WTC11 (cell line): ENCODE measurements at regions not wholly inside any gene's neighbourhood (a gene's known extent, or its start where the extent isn't known, plus 50 kb on each side); places are given as distances from the start of the nearest gene placed in this dataset.

Experiments used
- ATAC-seq: fragments of 200-7000 bp; cut with Tn5 transposase; 2 replicates; pipeline ENCODE4 v1.10.0; 2021; ENCODE audit warnings: mild to moderate bottlenecking, moderate library complexity
- CTCF ChIA-PET: fragments of 300-600 bp; sonication (Branson Sonifier 250); formaldehyde crosslinking; loops from one replicate; lab custom pipeline; 2021; ENCODE audit warnings: antibody characterized with exemption; lab: Charles Lee
- POLR2A ChIA-PET: fragments of 350-600 bp; sonication (Branson Sonifier 250); formaldehyde crosslinking; loops from one replicate; lab custom pipeline; 2021; ENCODE audit warnings: antibody characterized with exemption; lab: Charles Lee
- DNase-seq: peaks from one replicate; pipeline ENCODE4 v3.0.0; 2021; ENCODE audit warnings: low spot score
- H3K27ac Mint-ChIP-seq: 2 replicates; pipeline ENCODE4 v1.8.0; 2021; ENCODE audit warnings: mixed read lengths
- H3K27me3 Mint-ChIP-seq: 2 replicates; pipeline ENCODE4 v1.8.0; 2021; ENCODE audit warnings: low read depth, mild to moderate bottlenecking, moderate library complexity, mixed read lengths
- H3K36me3 Mint-ChIP-seq: 2 replicates; pipeline ENCODE4 v1.8.0; 2021; ENCODE audit warnings: mixed read lengths
- H3K4me1 Mint-ChIP-seq: 2 replicates; pipeline ENCODE4 v1.8.0; 2022; ENCODE audit warnings: mixed read lengths
- H3K4me3 Mint-ChIP-seq: 2 replicates; pipeline ENCODE4 v1.8.0; 2021; ENCODE audit warnings: mild to moderate bottlenecking, moderate library complexity, mixed read lengths
- H3K9me3 Mint-ChIP-seq: 2 replicates; pipeline ENCODE4 v1.8.0; 2021; ENCODE audit warnings: mixed read lengths
- CREB1 ChIP-seq: sonication (generic); formaldehyde crosslinking; IDR thresholded peaks from 2 replicates; pipeline ENCODE4 v1.8.0; 2023; ENCODE audit warnings: mild to moderate bottlenecking, missing genetic modification reagents
- EMX1 ChIP-seq: fragments of 250-450 bp; sonication (Bioruptor Pico); IDR thresholded peaks from 2 replicates; pipeline ENCODE4 v1.8.0; 2021; ENCODE audit warnings: mild to moderate bottlenecking
- FOXJ3 ChIP-seq: sonication (generic); formaldehyde crosslinking; IDR thresholded peaks from 2 replicates; pipeline ENCODE4 v1.9.0; 2021; ENCODE audit warnings: missing genetic modification reagents, mild to moderate bottlenecking, borderline replicate concordance
- JUN ChIP-seq: sonication (generic); formaldehyde crosslinking; IDR thresholded peaks from 2 replicates; pipeline ENCODE4 v1.8.0; 2023; ENCODE audit warnings: mild to moderate bottlenecking, missing genetic modification reagents
- NR1H2 ChIP-seq: sonication (generic); formaldehyde crosslinking; IDR thresholded peaks from 2 replicates; pipeline ENCODE4 v1.9.0; 2021; ENCODE audit warnings: mild to moderate bottlenecking, moderate library complexity, missing genetic modification reagents
- OVOL2 ChIP-seq: fragments of 250-450 bp; sonication (Bioruptor Pico); IDR thresholded peaks from 2 replicates; pipeline ENCODE4 v1.9.0; 2021; ENCODE audit warnings: mild to moderate bottlenecking, borderline replicate concordance
- RELA ChIP-seq: sonication (generic); formaldehyde crosslinking; IDR thresholded peaks from 2 replicates; pipeline ENCODE4 v1.8.1; 2022; ENCODE audit warnings: missing genetic modification reagents, mild to moderate bottlenecking, borderline replicate concordance
- RORB ChIP-seq: fragments of 250-450 bp; sonication (Bioruptor Pico); IDR thresholded peaks from 2 replicates; pipeline ENCODE4 v1.9.0; 2021; ENCODE audit warnings: mild to moderate bottlenecking
- TP53 ChIP-seq: sonication (generic); formaldehyde crosslinking; IDR thresholded peaks from 2 replicates; pipeline ENCODE4 v1.8.1; 2023; ENCODE audit warnings: mild to moderate bottlenecking, missing genetic modification reagents
- TF ChIP-seq, protein P1 (sequence below): fragments of 200-600 bp; IDR thresholded peaks from 2 replicates; pipeline ENCODE4 v1.8.0; 2022; ENCODE audit warnings: antibody characterized with exemption
- TF ChIP-seq, protein P2 (sequence below): sonication (generic); formaldehyde crosslinking; IDR thresholded peaks from 2 replicates; pipeline ENCODE4 v1.8.0; 2023; ENCODE audit warnings: mild to moderate bottlenecking, missing genetic modification reagents
- TF ChIP-seq, protein P3 (sequence below): sonication (generic); formaldehyde crosslinking; IDR thresholded peaks from 2 replicates; pipeline ENCODE4 v1.8.1; 2022; ENCODE audit warnings: mild to moderate bottlenecking, moderate library complexity, missing genetic modification reagents
- TF ChIP-seq, protein P4 (sequence below): sonication (generic); formaldehyde crosslinking; IDR thresholded peaks from 2 replicates; pipeline ENCODE4 v1.8.1; 2022; ENCODE audit warnings: low read depth, missing genetic modification reagents, borderline replicate concordance
- TF ChIP-seq, protein P5 (sequence below): sonication (generic); formaldehyde crosslinking; IDR thresholded peaks from 2 replicates; pipeline ENCODE4 v1.8.0; 2022; ENCODE audit warnings: mild to moderate bottlenecking, missing genetic modification reagents
- TF ChIP-seq, protein P6 (sequence below): fragments of 250-450 bp; sonication (Bioruptor Pico); conservative IDR thresholded peaks from 2 replicates; pipeline ENCODE4 v1.9.0; 2021; ENCODE audit warnings: mild to moderate bottlenecking
- TF ChIP-seq, protein P7 (sequence below): sonication (generic); formaldehyde crosslinking; IDR thresholded peaks from 2 replicates; pipeline ENCODE4 v1.8.0; 2023; ENCODE audit warnings: missing genetic modification reagents
- TF ChIP-seq, protein P8 (sequence below): fragments of 250-450 bp; sonication (Bioruptor Pico); IDR thresholded peaks from 2 replicates; pipeline ENCODE4 v1.9.0; 2021; ENCODE audit warnings: mild to moderate bottlenecking
- TF ChIP-seq, protein P9 (sequence below): fragments of 250-450 bp; sonication (Bioruptor Pico); IDR thresholded peaks from 2 replicates; pipeline ENCODE4 v1.8.0; 2021; ENCODE audit warnings: mild to moderate bottlenecking
- TF ChIP-seq, protein P10 (sequence below): sonication (generic); formaldehyde crosslinking; IDR thresholded peaks from 2 replicates; pipeline ENCODE4 v1.8.1; 2023; ENCODE audit warnings: mild to moderate bottlenecking, missing genetic modification reagents

DNA sequence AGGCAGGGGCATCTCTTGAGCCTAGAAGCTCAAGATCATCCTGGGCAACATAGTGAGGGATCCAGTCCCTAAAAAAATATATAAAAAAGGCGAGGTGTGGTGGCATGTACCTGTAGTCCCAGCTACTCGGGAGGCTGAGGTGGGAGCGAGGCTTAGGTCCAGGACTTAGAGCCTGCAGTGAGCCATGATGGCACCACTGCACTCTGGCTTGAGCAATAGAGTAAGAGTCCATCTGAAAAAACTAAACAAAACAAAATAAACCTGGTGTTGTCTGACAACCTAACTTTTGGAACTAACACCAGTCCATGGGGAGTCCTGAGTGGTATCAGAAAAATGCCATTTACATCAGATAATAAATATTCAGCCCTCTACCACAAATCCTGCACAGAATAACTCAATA is 110.1 kb upstream of the NRIP1 start:
- ChIA-PET POLR2A (no interaction called here), CTCF (no interaction called here)
- ATAC-seq: no peak
- no peak for TF ChIP-seq JUN (CRISPR knock-in tag)
- TF ChIP-seq, protein P1, sequence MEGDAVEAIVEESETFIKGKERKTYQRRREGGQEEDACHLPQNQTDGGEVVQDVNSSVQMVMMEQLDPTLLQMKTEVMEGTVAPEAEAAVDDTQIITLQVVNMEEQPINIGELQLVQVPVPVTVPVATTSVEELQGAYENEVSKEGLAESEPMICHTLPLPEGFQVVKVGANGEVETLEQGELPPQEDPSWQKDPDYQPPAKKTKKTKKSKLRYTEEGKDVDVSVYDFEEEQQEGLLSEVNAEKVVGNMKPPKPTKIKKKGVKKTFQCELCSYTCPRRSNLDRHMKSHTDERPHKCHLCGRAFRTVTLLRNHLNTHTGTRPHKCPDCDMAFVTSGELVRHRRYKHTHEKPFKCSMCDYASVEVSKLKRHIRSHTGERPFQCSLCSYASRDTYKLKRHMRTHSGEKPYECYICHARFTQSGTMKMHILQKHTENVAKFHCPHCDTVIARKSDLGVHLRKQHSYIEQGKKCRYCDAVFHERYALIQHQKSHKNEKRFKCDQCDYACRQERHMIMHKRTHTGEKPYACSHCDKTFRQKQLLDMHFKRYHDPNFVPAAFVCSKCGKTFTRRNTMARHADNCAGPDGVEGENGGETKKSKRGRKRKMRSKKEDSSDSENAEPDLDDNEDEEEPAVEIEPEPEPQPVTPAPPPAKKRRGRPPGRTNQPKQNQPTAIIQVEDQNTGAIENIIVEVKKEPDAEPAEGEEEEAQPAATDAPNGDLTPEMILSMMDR: no peak
- TF ChIP-seq, protein P2, sequence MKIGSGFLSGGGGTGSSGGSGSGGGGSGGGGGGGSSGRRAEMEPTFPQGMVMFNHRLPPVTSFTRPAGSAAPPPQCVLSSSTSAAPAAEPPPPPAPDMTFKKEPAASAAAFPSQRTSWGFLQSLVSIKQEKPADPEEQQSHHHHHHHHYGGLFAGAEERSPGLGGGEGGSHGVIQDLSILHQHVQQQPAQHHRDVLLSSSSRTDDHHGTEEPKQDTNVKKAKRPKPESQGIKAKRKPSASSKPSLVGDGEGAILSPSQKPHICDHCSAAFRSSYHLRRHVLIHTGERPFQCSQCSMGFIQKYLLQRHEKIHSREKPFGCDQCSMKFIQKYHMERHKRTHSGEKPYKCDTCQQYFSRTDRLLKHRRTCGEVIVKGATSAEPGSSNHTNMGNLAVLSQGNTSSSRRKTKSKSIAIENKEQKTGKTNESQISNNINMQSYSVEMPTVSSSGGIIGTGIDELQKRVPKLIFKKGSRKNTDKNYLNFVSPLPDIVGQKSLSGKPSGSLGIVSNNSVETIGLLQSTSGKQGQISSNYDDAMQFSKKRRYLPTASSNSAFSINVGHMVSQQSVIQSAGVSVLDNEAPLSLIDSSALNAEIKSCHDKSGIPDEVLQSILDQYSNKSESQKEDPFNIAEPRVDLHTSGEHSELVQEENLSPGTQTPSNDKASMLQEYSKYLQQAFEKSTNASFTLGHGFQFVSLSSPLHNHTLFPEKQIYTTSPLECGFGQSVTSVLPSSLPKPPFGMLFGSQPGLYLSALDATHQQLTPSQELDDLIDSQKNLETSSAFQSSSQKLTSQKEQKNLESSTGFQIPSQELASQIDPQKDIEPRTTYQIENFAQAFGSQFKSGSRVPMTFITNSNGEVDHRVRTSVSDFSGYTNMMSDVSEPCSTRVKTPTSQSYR (CRISPR knock-in tag): no peak
- TF ChIP-seq OVOL2: no peak
- TF ChIP-seq, protein P3, sequence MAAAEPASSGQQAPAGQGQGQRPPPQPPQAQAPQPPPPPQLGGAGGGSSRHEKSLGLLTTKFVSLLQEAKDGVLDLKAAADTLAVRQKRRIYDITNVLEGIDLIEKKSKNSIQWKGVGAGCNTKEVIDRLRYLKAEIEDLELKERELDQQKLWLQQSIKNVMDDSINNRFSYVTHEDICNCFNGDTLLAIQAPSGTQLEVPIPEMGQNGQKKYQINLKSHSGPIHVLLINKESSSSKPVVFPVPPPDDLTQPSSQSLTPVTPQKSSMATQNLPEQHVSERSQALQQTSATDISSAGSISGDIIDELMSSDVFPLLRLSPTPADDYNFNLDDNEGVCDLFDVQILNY (CRISPR knock-in tag): no peak
- no peak overlapping the region for H3K27ac Mint-ChIP-seq
- no peak overlapping the region for H3K4me3 Mint-ChIP-seq
- H3K9me3 Mint-ChIP-seq: peaks cover 4% of the 10 kb centered on the region
- no peaks in the 10 kb centered on the region for H3K36me3 Mint-ChIP-seq
- no peaks in the 10 kb centered on the region for H3K4me1 Mint-ChIP-seq
- H3K27me3 Mint-ChIP-seq: no peaks in the 10 kb centered on the region
- no peak for DNase-seq

DNA sequence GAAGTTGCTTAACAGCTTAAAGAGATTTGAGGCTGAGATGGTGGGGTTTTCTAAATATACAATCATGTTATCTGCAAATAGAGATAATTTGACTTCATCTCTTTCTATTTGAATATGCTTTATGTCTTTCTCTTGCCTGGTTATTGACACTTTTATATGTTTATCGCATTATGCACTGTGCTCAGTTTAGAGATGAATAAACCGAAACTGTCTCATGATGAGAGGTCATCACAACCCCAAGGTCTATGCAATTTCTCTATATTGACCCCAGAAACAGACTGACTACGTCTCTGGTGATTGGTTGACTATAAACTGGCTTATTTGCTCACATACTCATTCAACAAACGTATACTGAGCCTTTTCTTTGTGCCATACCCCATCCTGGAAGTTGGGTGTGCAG is 117.9 kb upstream of the NRIP1 start:
- H3K9me3 Mint-ChIP-seq: peaks cover 17% of the 10 kb centered on the region
- DNase-seq (no peak), ATAC-seq (no peak)
- no peaks in the 10 kb centered on the region for H3K4me1 Mint-ChIP-seq
- no peak overlapping the region for H3K4me3 Mint-ChIP-seq
- no peaks in the 10 kb centered on the region for H3K36me3 Mint-ChIP-seq
- H3K27ac Mint-ChIP-seq: no peak overlapping the region
- ChIA-PET POLR2A (no interaction called here), CTCF (no interaction called here)
- H3K27me3 Mint-ChIP-seq: no peaks in the 10 kb centered on the region; the same call in 1 of the 2 replicates
- TF ChIP-seq TP53 (CRISPR knock-in tag): no peak
- TF ChIP-seq, protein P4, sequence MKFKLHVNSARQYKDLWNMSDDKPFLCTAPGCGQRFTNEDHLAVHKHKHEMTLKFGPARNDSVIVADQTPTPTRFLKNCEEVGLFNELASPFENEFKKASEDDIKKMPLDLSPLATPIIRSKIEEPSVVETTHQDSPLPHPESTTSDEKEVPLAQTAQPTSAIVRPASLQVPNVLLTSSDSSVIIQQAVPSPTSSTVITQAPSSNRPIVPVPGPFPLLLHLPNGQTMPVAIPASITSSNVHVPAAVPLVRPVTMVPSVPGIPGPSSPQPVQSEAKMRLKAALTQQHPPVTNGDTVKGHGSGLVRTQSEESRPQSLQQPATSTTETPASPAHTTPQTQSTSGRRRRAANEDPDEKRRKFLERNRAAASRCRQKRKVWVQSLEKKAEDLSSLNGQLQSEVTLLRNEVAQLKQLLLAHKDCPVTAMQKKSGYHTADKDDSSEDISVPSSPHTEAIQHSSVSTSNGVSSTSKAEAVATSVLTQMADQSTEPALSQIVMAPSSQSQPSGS (CRISPR knock-in tag): no peak
- no peak for TF ChIP-seq FOXJ3 (CRISPR knock-in tag)
- TF ChIP-seq, protein P5, sequence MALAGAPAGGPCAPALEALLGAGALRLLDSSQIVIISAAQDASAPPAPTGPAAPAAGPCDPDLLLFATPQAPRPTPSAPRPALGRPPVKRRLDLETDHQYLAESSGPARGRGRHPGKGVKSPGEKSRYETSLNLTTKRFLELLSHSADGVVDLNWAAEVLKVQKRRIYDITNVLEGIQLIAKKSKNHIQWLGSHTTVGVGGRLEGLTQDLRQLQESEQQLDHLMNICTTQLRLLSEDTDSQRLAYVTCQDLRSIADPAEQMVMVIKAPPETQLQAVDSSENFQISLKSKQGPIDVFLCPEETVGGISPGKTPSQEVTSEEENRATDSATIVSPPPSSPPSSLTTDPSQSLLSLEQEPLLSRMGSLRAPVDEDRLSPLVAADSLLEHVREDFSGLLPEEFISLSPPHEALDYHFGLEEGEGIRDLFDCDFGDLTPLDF (CRISPR knock-in tag): no peak
- no peak for TF ChIP-seq CREB1 (CRISPR knock-in tag)
- TF ChIP-seq EMX1 (CRISPR knock-in tag): no peak
- TF ChIP-seq, protein P6, sequence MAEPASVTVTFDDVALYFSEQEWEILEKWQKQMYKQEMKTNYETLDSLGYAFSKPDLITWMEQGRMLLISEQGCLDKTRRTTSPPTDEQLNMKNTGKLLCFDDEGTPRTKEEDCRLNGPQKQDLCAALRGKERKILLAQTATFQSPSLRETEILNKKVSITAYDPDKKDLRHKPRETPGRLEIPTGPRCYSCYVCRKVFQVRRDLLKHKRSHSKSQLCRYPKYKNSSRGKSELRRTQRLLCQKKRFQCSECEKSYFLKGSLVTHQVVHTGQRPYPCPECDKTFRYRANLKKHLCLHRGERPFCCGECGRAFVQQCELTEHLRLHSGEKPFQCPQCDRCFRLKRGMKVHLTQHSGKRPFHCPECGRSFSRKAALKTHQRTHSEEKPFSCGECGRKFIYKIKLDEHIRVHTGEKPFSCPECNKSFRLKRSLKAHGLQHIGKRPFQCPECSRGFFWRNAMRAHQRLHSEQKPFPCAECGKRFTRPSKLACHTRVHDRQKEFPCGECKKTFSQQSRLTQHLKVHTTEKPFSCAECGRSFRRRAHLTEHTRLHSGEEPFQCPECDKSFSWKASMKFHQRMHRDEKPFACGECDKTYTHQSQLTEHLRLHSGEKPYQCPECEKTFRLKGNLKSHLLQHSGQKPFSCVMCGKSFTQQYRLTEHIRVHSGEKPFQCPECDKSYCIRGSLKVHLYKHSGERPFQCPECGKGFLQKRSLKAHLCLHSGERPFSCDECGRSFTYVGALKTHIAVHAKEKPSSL (CRISPR knock-in tag): no peak
- TF ChIP-seq, protein P7, sequence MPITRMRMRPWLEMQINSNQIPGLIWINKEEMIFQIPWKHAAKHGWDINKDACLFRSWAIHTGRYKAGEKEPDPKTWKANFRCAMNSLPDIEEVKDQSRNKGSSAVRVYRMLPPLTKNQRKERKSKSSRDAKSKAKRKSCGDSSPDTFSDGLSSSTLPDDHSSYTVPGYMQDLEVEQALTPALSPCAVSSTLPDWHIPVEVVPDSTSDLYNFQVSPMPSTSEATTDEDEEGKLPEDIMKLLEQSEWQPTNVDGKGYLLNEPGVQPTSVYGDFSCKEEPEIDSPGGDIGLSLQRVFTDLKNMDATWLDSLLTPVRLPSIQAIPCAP (CRISPR knock-in tag): no peak
- TF ChIP-seq RORB (CRISPR knock-in tag): no peak
- no peak for TF ChIP-seq RELA
- TF ChIP-seq, protein P8, sequence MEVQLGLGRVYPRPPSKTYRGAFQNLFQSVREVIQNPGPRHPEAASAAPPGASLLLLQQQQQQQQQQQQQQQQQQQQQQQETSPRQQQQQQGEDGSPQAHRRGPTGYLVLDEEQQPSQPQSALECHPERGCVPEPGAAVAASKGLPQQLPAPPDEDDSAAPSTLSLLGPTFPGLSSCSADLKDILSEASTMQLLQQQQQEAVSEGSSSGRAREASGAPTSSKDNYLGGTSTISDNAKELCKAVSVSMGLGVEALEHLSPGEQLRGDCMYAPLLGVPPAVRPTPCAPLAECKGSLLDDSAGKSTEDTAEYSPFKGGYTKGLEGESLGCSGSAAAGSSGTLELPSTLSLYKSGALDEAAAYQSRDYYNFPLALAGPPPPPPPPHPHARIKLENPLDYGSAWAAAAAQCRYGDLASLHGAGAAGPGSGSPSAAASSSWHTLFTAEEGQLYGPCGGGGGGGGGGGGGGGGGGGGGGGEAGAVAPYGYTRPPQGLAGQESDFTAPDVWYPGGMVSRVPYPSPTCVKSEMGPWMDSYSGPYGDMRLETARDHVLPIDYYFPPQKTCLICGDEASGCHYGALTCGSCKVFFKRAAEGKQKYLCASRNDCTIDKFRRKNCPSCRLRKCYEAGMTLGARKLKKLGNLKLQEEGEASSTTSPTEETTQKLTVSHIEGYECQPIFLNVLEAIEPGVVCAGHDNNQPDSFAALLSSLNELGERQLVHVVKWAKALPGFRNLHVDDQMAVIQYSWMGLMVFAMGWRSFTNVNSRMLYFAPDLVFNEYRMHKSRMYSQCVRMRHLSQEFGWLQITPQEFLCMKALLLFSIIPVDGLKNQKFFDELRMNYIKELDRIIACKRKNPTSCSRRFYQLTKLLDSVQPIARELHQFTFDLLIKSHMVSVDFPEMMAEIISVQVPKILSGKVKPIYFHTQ (CRISPR knock-in tag): no peak
- TF ChIP-seq, protein P9, sequence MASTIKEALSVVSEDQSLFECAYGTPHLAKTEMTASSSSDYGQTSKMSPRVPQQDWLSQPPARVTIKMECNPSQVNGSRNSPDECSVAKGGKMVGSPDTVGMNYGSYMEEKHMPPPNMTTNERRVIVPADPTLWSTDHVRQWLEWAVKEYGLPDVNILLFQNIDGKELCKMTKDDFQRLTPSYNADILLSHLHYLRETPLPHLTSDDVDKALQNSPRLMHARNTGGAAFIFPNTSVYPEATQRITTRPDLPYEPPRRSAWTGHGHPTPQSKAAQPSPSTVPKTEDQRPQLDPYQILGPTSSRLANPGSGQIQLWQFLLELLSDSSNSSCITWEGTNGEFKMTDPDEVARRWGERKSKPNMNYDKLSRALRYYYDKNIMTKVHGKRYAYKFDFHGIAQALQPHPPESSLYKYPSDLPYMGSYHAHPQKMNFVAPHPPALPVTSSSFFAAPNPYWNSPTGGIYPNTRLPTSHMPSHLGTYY: no peak
- TF ChIP-seq, protein P10, sequence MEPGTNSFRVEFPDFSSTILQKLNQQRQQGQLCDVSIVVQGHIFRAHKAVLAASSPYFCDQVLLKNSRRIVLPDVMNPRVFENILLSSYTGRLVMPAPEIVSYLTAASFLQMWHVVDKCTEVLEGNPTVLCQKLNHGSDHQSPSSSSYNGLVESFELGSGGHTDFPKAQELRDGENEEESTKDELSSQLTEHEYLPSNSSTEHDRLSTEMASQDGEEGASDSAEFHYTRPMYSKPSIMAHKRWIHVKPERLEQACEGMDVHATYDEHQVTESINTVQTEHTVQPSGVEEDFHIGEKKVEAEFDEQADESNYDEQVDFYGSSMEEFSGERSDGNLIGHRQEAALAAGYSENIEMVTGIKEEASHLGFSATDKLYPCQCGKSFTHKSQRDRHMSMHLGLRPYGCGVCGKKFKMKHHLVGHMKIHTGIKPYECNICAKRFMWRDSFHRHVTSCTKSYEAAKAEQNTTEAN (CRISPR knock-in tag): no peak
- TF ChIP-seq NR1H2 (CRISPR knock-in tag): no peak
